DND-41 (cell line): ENCODE measurements at regions not wholly inside any gene's neighbourhood (a gene's known extent, or its start where the extent isn't known, plus 50 kb on each side); places are given as distances from the start of the nearest gene placed in this dataset.

Experiments
- CTCF ChIP-seq: IDR thresholded peaks from 2 replicates; pipeline ENCODE4 v1.5.1; 2012; ENCODE audit warnings: borderline replicate concordance, low read length, moderate library complexity, mild to moderate bottlenecking; ENCODE audit not compliant: poor library complexity, severe bottlenecking; ENCODE audit errors: extremely low read depth
- EZH2 ChIP-seq: IDR thresholded peaks from 3 replicates; pipeline ENCODE4 v1.6.1; 2012; ENCODE audit warnings: borderline replicate concordance, low read depth, mild to moderate bottlenecking, moderate library complexity, low read length, inconsistent platforms; ENCODE audit not compliant: severe bottlenecking

GRCh38 chr3:177538750-177539730 lies 341.8 kb upstream of the TBL1XR1 start:
- TF ChIP-seq CTCF (no peak), EZH2 (no peak)
